ENCODE measurements at regions not wholly inside any gene's neighbourhood (a gene's known extent, or its start where the extent isn't known, plus 50 kb on each side); places are given as distances from the start of the nearest gene placed in this dataset.

GRCh38 chr4:8699063-8699385 lies 106.5 kb downstream of the CPZ start:
- TF ChIP-seq CTCF (IDR thresholded peaks at IDR 0.05), result no peak
- H3K9ac ChIP-seq (ENCODE audit: low read depth in 2 of 2, low read length in 2 of 2), result no peak overlapping the region
- no peaks in the 10 kb centered on the region for H3K4me1 ChIP-seq
- H3K9me3 ChIP-seq, result no peaks in the 10 kb centered on the region
- intact Hi-C loops (cut with DNase I), result no loop called here
- no peak overlapping the region for H3K27ac ChIP-seq
- no peak for DNase-seq
- H3K36me3 ChIP-seq, result no peaks in the 10 kb centered on the region
- H3K27me3 ChIP-seq, result no peaks in the 10 kb centered on the region
- no peak overlapping the region for H3K4me3 ChIP-seq

- intact Hi-C loops (cut with DNase I), result no loop called here
- TF ChIP-seq CTCF (IDR thresholded peaks at IDR 0.05), result no peak
- H3K4me1 ChIP-seq, result no peaks in the 10 kb centered on the region
- no peak overlapping the region for H3K9ac ChIP-seq (ENCODE audit: low read depth in 2 of 2, low read length in 2 of 2)
- DNase-seq, result no peak
- no peak overlapping the region for H3K4me3 ChIP-seq
- H3K27ac ChIP-seq, result no peak overlapping the region
- no peaks in the 10 kb centered on the region for H3K9me3 ChIP-seq
- H3K27me3 ChIP-seq, result no peaks in the 10 kb centered on the region
- H3K36me3 ChIP-seq, result no peaks in the 10 kb centered on the region
These were observed 105.9 kb downstream of the CPZ start for GRCh38 chr4:8698341-8699062.

GRCh38 chr4:8697826-8698225 lies 105.3 kb downstream of the CPZ start:
- no peak for TF ChIP-seq CTCF (IDR thresholded peaks at IDR 0.05)

GRCh38 chr4:8696369-8697127 lies 104.0 kb downstream of the CPZ start:
- DNase-seq, result no peak
- Histone ChIP-seq H3K36me3 (no peaks in the 10 kb centered on the region), H3K4me3 (no peak overlapping the region), H3K27me3 (no peaks in the 10 kb centered on the region), H3K4me1 (no peaks in the 10 kb centered on the region), H3K9me3 (no peaks in the 10 kb centered on the region), H3K27ac (no peak overlapping the region), H3K9ac (ENCODE audit: low read depth in 2 of 2, low read length in 2 of 2) (no peak overlapping the region)
- TF ChIP-seq CTCF (IDR thresholded peaks at IDR 0.05), result no peak
- intact Hi-C loops (cut with DNase I), result no loop called here

More at GRCh38 chr4:8697826-8698225, 105.3 kb downstream of the CPZ start:
- H3K9me3 ChIP-seq, result no peaks in the 10 kb centered on the region
- DNase-seq, result no peak
- no peaks in the 10 kb centered on the region for H3K36me3 ChIP-seq
- intact Hi-C loops (cut with DNase I), result no loop called here
- no peak overlapping the region for H3K4me3 ChIP-seq
- no peak overlapping the region for H3K9ac ChIP-seq (ENCODE audit: low read depth in 2 of 2, low read length in 2 of 2)
- no peaks in the 10 kb centered on the region for H3K4me1 ChIP-seq
- H3K27ac ChIP-seq, result no peak overlapping the region
- no peaks in the 10 kb centered on the region for H3K27me3 ChIP-seq

GRCh38 chr4:8695237-8696219 lies 103.0 kb downstream of the CPZ start:
- intact Hi-C loops (cut with DNase I), result no loop called here
- Histone ChIP-seq H3K36me3 (no peaks in the 10 kb centered on the region), H3K27ac (no peak overlapping the region), H3K9ac (ENCODE audit: low read depth in 2 of 2, low read length in 2 of 2) (no peak overlapping the region), H3K4me3 (no peak overlapping the region), H3K4me1 (no peaks in the 10 kb centered on the region), H3K27me3 (no peaks in the 10 kb centered on the region), H3K9me3 (no peaks in the 10 kb centered on the region)
- TF ChIP-seq CTCF (IDR thresholded peaks at IDR 0.05), result no peak
- DNase-seq, result no peak

All from colonic mucosa (tissue), 4 donors.